A673 (cell line): ENCODE measurements at regions not wholly inside any gene's neighbourhood (a gene's known extent, or its start where the extent isn't known, plus 50 kb on each side); places are given as distances from the start of the nearest gene placed in this dataset.

ENCODE experiments used
- BruUV-seq: library from RNA; stranded (reverse); fragments of 400-500 nt; replicated peaks from 2 replicates; lab custom pipeline; 2021; lab: Mats Ljungman, UMichigan
- CTCF ChIA-PET: fragments of 300-600 bp; sonication (Branson Sonifier 250); formaldehyde crosslinking; loops from one replicate; lab custom pipeline; 2022; ENCODE audit warnings: antibody characterized with exemption; lab: Charles Lee
- POLR2A ChIA-PET: fragments of 300-600 bp; sonication (Branson Sonifier 250); formaldehyde crosslinking; loops from one replicate; lab custom pipeline; 2022; ENCODE audit warnings: antibody characterized with exemption; ENCODE audit not compliant: low non-redundant PET; lab: Charles Lee
- DNase-seq: peaks from one replicate; pipeline ENCODE4 v3.0.0-alpha.2; 2015; ENCODE audit warnings: low spot score
- H3K27ac ChIP-seq: fragments of 200-600 bp; sonication (generic); 2 replicates; pipeline ENCODE4 v1.5.1; 2016; ENCODE audit warnings: mixed run types, low read depth, mild to moderate bottlenecking, mixed read lengths, antibody characterized with exemption, low read length; ENCODE audit not compliant: poor library complexity, severe bottlenecking
- H3K27me3 ChIP-seq: fragments of 200-600 bp; sonication (generic); replicated peaks from 2 replicates; pipeline ENCODE4 v1.6.1; 2017; ENCODE audit warnings: mixed run types, low read depth, mild to moderate bottlenecking, mixed read lengths, antibody characterized with exemption, low read length; ENCODE audit not compliant: insufficient read depth, poor library complexity
- H3K36me3 ChIP-seq: fragments of 200-600 bp; sonication (generic); 2 replicates; pipeline ENCODE4 v1.6.1; 2016; ENCODE audit warnings: mixed run types, mild to moderate bottlenecking, mixed read lengths, antibody characterized with exemption, low read length; ENCODE audit not compliant: insufficient read depth, poor library complexity, severe bottlenecking
- H3K4me1 ChIP-seq: fragments of 200-600 bp; sonication (generic); 2 replicates; pipeline ENCODE4 v1.6.1; 2017; ENCODE audit warnings: mixed run types, mild to moderate bottlenecking, mixed read lengths, antibody characterized with exemption, low read length; ENCODE audit not compliant: insufficient read depth, poor library complexity, severe bottlenecking
- H3K4me3 ChIP-seq: fragments of 200-600 bp; sonication (generic); 2 replicates; pipeline ENCODE4 v1.5.1; 2016; ENCODE audit warnings: low read depth, mixed run types, mild to moderate bottlenecking, mixed read lengths, low read length; ENCODE audit not compliant: poor library complexity, severe bottlenecking
- H3K9me3 ChIP-seq: fragments of 200-600 bp; sonication (generic); 2 replicates; pipeline ENCODE4 v1.6.1; 2016; ENCODE audit warnings: mixed run types, low read depth, mild to moderate bottlenecking, mixed read lengths, antibody characterized with exemption, low read length; ENCODE audit not compliant: poor library complexity, severe bottlenecking
- EZH2 ChIP-seq: fragments of 200-600 bp; sonication (generic); IDR thresholded peaks from 2 replicates; pipeline ENCODE4 v1.6.1; 2017; ENCODE audit warnings: borderline replicate concordance, low read depth, mild to moderate bottlenecking, mixed read lengths, antibody characterized with exemption, low read length; ENCODE audit not compliant: poor library complexity, severe bottlenecking
- intact Hi-C: fragments of 100-400 bp; cut with micrococcal nuclease; formaldehyde crosslinking; loops from one replicate; pipeline ENCODE4 v1.10.0; 2022; ENCODE audit not compliant: unreplicated experiment
- TF ChIP-seq, protein P1 (sequence below): fragments of 300-800, 200-600 bp; sonication (generic); conservative IDR thresholded peaks from 2 replicates; pipeline ENCODE4 v1.5.1; 2017; ENCODE audit warnings: low read depth, mild to moderate bottlenecking, antibody characterized with exemption, low read length, moderate library complexity, mixed read lengths

- DNase-seq = no peak
- intact Hi-C loops = no loop called here
- H3K4me1 ChIP-seq = no peaks in the 10 kb centered on the region
- no peaks in the 10 kb centered on the region for H3K36me3 ChIP-seq
- no peaks in the 10 kb centered on the region for H3K27me3 ChIP-seq
- no peak for TF ChIP-seq EZH2
- TF ChIP-seq, protein P1, sequence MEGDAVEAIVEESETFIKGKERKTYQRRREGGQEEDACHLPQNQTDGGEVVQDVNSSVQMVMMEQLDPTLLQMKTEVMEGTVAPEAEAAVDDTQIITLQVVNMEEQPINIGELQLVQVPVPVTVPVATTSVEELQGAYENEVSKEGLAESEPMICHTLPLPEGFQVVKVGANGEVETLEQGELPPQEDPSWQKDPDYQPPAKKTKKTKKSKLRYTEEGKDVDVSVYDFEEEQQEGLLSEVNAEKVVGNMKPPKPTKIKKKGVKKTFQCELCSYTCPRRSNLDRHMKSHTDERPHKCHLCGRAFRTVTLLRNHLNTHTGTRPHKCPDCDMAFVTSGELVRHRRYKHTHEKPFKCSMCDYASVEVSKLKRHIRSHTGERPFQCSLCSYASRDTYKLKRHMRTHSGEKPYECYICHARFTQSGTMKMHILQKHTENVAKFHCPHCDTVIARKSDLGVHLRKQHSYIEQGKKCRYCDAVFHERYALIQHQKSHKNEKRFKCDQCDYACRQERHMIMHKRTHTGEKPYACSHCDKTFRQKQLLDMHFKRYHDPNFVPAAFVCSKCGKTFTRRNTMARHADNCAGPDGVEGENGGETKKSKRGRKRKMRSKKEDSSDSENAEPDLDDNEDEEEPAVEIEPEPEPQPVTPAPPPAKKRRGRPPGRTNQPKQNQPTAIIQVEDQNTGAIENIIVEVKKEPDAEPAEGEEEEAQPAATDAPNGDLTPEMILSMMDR = no peak
- ChIA-PET POLR2A (no interaction called here), CTCF (no interaction called here)
- no peak overlapping the region for H3K4me3 ChIP-seq
- no TSS peak for BruUV-seq
- peaks cover 39% of the 10 kb centered on the region for H3K9me3 ChIP-seq
- H3K27ac ChIP-seq = no peak overlapping the region
Observed at GRCh38 chr11:41868606-41869005, 409.2 kb upstream of the LRRC4C start.

DNA sequence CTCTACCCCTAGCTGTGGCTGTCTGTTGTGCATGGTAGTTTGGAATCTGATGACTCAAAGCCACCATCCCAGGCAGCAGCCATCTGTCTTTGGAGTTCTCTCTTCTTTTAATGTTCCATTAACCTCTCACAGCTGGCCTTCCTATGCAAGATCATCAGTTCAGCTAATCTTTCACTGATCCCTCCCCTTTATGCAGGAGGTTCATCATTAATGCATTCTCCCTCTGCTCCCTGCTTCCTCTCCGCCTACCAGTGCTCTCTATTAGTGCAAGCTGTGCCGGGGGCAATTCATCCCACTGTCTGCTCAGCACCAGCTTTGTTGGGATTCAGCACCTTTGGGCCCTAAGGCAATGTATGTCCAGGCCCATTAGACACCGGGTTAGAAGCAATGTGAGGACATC is 413.0 kb upstream of the LRRC4C start:
- BruUV-seq = no TSS peak
- no peak overlapping the region for H3K4me3 ChIP-seq
- ChIA-PET POLR2A (no interaction called here), CTCF (no interaction called here)
- peaks cover 41% of the 10 kb centered on the region for H3K9me3 ChIP-seq
- DNase-seq = no peak
- no peaks in the 10 kb centered on the region for H3K36me3 ChIP-seq
- H3K27ac ChIP-seq = no peak overlapping the region
- no peak for TF ChIP-seq EZH2
- TF ChIP-seq, protein P1 = no peak
- H3K4me1 ChIP-seq = no peaks in the 10 kb centered on the region
- intact Hi-C loops = no loop called here
- no peaks in the 10 kb centered on the region for H3K27me3 ChIP-seq

- H3K36me3 ChIP-seq = no peaks in the 10 kb centered on the region
- H3K27ac ChIP-seq = no peak overlapping the region
- CTCF ChIA-PET = no interaction called here
- intact Hi-C loops = no loop called here
- no peak for TF ChIP-seq EZH2
- TF ChIP-seq, protein P1 = no peak
- no peak for DNase-seq
- POLR2A ChIA-PET = no interaction called here
- peaks cover 40% of the 10 kb centered on the region for H3K9me3 ChIP-seq
- no peaks in the 10 kb centered on the region for H3K27me3 ChIP-seq
- no peak overlapping the region for H3K4me3 ChIP-seq
- BruUV-seq = no TSS peak
- no peaks in the 10 kb centered on the region for H3K4me1 ChIP-seq
Observed at GRCh38 chr11:41872870-41873269, 413.4 kb upstream of the LRRC4C start.
